GM13977 (cell line): ENCODE measurements at regions not wholly inside any gene's neighbourhood (a gene's known extent, or its start where the extent isn't known, plus 50 kb on each side); places are given as distances from the start of the nearest gene placed in this dataset.

ENCODE experiments used
- DNase-seq: peaks from one replicate; pipeline ENCODE4 v3.0.0; 2012; ENCODE audit warnings: low spot score
- in situ Hi-C: fragments of 300-500 bp; cut with MboI; formaldehyde crosslinking; loops from one replicate; pipeline ENCODE4 v1.12.0; 2022; ENCODE audit warnings: low sequenced_read_pairs, low pct_unique_long_range_greater_than_20kb, mixed read lengths, inconsistent platforms; ENCODE audit not compliant: unreplicated experiment
- TF ChIP-seq, protein P1 (sequence below): IDR thresholded peaks from 2 replicates; pipeline ENCODE4 v1.5.1; 2012; ENCODE audit warnings: mild to moderate bottlenecking, control low read depth; ENCODE audit not compliant: insufficient read depth; ENCODE audit errors: extremely low read depth, missing control alignments

DNA sequence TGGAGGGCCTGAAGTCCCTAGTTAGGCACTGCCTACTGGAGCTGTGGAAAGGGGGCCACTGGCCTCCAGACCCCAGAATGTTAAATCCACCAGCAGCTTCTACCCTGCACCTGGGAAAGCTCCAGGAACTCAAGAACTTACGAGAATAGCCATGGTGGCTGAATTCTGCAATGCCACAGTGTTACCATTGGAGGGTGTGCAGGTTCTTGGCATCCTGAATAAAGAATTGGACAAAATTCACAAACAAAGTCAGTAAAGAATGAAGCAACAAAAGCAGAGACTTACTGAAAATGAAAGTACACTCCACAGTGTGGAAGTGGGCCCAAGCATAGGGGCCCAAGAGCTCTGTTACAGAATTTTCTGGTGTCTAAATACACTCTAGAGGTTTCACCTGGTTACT lies 107.0 kb downstream of the PRDM9 start:
- TF ChIP-seq, protein P1, sequence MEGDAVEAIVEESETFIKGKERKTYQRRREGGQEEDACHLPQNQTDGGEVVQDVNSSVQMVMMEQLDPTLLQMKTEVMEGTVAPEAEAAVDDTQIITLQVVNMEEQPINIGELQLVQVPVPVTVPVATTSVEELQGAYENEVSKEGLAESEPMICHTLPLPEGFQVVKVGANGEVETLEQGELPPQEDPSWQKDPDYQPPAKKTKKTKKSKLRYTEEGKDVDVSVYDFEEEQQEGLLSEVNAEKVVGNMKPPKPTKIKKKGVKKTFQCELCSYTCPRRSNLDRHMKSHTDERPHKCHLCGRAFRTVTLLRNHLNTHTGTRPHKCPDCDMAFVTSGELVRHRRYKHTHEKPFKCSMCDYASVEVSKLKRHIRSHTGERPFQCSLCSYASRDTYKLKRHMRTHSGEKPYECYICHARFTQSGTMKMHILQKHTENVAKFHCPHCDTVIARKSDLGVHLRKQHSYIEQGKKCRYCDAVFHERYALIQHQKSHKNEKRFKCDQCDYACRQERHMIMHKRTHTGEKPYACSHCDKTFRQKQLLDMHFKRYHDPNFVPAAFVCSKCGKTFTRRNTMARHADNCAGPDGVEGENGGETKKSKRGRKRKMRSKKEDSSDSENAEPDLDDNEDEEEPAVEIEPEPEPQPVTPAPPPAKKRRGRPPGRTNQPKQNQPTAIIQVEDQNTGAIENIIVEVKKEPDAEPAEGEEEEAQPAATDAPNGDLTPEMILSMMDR: no peak
- in situ Hi-C loops: no loop called here
- DNase-seq: no peak

- TF ChIP-seq, protein P1: no peak
- DNase-seq: no peak
- in situ Hi-C loops: no loop called here
These were observed 119.6 kb downstream of the PRDM9 start for GRCh38 chr5:23626961-23627360.

- TF ChIP-seq, protein P1: no peak
- in situ Hi-C loops: no loop called here
- no peak for DNase-seq
These were observed 120.6 kb downstream of the PRDM9 start for GRCh38 chr5:23627976-23628375.

GRCh38 chr5:23629396-23629795 lies 122.0 kb downstream of the PRDM9 start:
- in situ Hi-C loops: no loop called here
- DNase-seq: no peak
- TF ChIP-seq, protein P1: no peak

DNA sequence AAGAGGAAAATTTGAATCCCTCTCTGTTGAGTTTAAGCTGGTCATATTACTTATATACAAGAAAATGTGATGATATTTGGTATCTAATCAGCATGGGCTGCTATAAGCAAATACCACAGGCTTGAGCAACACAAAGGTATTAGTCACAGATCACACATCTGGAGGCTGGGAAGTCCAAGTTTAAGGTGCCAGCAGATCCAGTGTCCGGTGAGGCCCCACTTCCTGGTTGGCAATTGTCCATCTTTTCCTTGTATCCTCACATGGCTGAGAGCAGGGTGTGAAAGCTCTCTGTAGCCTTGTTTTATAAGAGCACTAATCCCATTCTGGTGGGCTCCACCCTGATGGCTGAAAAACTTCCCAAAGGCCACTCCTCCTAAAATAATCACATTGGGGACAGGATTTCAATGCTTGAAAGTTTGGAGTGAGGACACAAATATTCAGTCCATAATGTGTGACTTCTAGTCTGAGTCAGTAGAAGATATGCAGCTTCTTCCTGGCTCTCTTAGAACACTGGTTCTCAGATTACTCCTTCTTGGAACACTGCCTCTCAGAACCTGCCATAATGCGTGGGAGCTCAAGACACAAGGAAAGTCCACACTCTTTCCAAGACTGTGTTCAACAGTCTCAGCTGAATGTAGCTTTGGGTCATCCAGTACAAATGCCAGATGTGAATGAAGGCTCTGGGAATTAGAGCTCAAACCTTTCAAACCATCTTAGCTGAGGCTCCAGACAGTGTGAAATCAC lies 124.1 kb downstream of the PRDM9 start:
- TF ChIP-seq, protein P1: no peak
- DNase-seq: no peak
- in situ Hi-C loops: no loop called here

- no peak for DNase-seq
- TF ChIP-seq, protein P1: no peak
- in situ Hi-C loops: no loop called here
These were observed 128.5 kb downstream of the PRDM9 start for GRCh38 chr5:23635938-23636337.

DNA sequence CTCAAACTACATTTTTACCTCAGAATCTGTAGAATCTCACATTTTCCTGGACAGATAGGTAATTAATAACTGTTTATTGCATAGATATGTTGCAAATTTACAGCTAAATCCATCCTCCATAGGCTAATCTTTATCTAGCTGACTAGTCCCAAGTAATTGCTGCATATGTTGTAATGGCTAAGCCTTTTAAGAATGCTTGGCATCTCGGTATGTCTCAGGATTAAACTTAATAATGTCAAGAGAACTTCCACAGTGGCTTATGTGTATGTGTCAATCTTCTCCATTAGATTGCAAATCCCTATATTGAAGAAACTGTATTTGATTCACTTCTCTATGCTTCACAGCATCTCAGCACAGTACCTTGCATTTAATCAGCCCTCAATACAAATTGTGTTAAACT lies 131.9 kb downstream of the PRDM9 start:
- in situ Hi-C loops: no loop called here
- TF ChIP-seq, protein P1: no peak
- no peak for DNase-seq
